ENCODE measurements at regions not wholly inside any gene's neighbourhood (a gene's known extent, or its start where the extent isn't known, plus 50 kb on each side); places are given as distances from the start of the nearest gene placed in this dataset.

DNA sequence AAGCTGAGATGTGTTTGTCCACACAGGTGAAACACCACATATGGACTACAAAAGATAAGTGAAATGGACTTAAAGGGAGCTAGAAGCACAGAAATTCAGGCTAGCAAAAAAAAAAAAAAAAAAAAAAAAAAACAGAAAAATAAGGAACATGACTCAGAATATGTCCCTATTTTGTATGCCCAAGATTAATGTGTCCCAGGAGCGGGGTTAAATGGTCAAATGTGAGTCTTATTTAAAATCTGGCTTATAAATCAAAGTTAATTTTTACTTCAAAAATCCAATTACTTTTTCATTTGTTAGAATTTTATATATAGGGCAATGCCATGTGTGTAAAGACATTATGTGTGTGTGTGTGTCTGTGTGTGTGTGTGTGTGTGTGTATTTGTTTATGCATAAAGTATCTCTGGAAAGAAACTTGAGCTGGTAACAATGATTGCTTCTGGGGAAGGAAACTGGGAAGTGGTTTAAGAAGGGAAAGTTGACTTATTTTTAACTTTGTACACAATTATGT lies 986.5 kb downstream of the ROBO2 start:
- H3K4me1 ChIP-seq (ENCODE audit: insufficient read depth) = no peaks in the 10 kb centered on the region
- no peaks in the 10 kb centered on the region for H3K36me3 ChIP-seq
- intact Hi-C loops (cut with DNase I) = no loop called here
- H3K9me3 ChIP-seq = no peaks in the 10 kb centered on the region
- H3K4me3 ChIP-seq = no peak overlapping the region
- TF ChIP-seq POLR2A (IDR thresholded peaks at IDR 0.05) = no peak
- TF ChIP-seq, protein P1, sequence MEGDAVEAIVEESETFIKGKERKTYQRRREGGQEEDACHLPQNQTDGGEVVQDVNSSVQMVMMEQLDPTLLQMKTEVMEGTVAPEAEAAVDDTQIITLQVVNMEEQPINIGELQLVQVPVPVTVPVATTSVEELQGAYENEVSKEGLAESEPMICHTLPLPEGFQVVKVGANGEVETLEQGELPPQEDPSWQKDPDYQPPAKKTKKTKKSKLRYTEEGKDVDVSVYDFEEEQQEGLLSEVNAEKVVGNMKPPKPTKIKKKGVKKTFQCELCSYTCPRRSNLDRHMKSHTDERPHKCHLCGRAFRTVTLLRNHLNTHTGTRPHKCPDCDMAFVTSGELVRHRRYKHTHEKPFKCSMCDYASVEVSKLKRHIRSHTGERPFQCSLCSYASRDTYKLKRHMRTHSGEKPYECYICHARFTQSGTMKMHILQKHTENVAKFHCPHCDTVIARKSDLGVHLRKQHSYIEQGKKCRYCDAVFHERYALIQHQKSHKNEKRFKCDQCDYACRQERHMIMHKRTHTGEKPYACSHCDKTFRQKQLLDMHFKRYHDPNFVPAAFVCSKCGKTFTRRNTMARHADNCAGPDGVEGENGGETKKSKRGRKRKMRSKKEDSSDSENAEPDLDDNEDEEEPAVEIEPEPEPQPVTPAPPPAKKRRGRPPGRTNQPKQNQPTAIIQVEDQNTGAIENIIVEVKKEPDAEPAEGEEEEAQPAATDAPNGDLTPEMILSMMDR (IDR thresholded peaks at IDR 0.05) = no peak
- TF ChIP-seq EP300 (IDR thresholded peaks at IDR 0.05) = no peak
- no peak overlapping the region for H3K27ac ChIP-seq
- DNase-seq = no peak
- 86 to 96% (median 87%) methylated on average over 1 of the region's 1 CpG for WGBS, 3 donors
- H3K27me3 ChIP-seq = no peaks in the 10 kb centered on the region

DNA sequence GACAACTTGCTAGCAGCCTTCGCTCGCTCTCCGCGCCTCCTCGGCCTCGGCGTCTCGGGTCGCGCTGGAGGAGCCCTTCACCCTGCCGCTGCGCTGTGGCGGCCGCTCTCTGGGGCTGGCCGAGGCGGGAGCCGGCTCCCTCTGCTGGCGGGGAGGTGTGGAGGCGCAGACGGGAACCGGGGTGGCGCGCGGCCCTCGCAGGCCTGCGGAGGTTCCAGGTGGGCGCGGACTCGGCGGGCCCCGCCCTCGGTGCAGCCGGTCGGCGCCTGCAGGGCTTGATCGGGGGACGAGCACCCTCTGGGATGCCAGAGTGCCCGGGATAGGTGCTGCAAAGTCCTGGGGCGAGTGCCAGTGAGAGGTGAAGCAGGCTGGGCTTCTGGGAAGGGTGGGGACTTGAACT lies 989.9 kb downstream of the ROBO2 start:
- Histone ChIP-seq H3K27me3 (no peaks in the 10 kb centered on the region), H3K9me3 (no peaks in the 10 kb centered on the region), H3K4me1 (ENCODE audit: insufficient read depth) (no peaks in the 10 kb centered on the region), H3K4me3 (no peak overlapping the region), H3K36me3 (no peaks in the 10 kb centered on the region), H3K27ac (no peak overlapping the region)
- WGBS, 3 donors = 97 to 98% (median 98%) methylated on average over 39 of the region's 39 CpGs
- peak in 2 of 5 donors; percentile 10 to 12 for DNase-seq
- intact Hi-C loops (cut with DNase I) = no loop called here
- TF ChIP-seq POLR2A (IDR thresholded peaks at IDR 0.05) = no peak
- no peak for TF ChIP-seq EP300 (IDR thresholded peaks at IDR 0.05)
- TF ChIP-seq, protein P1 (IDR thresholded peaks at IDR 0.05) = no peak

DNA sequence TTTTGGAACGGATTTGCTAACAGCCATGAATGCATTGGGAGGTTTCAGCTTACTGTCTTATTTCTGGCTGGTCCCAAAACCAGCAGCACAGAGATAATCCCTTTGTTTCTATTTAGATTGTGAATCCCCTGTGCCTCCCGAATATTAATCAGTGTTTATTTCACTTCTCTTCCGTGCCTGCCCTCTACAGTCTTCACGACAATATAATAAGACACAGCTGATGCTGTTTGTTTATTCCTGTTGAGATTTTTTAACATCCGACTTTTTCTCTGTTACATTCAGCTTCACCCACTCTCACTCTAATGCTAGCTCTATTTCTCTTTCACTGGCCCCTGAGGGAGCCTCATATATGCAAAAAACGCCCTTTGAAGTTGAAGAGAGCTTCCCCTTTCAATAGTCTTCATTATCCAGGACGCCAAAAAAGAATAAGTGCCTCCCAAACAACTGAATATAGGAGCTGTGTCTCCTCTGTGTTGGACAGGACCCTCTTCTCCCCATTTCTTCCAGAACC lies 995.3 kb downstream of the ROBO2 start:
- 4 to 6% (median 5%) methylated on average over 7 of the region's 7 CpGs for WGBS, 3 donors
- peaks cover 1% of the 10 kb centered on the region for H3K4me1 ChIP-seq (ENCODE audit: insufficient read depth)
- no peak for DNase-seq
- intact Hi-C loops (cut with DNase I) = no loop called here
- no peaks in the 10 kb centered on the region for H3K36me3 ChIP-seq
- no peak overlapping the region for H3K27ac ChIP-seq
- TF ChIP-seq POLR2A (IDR thresholded peaks at IDR 0.05) = no peak
- no peak for TF ChIP-seq EP300 (IDR thresholded peaks at IDR 0.05)
- TF ChIP-seq, protein P1 (IDR thresholded peaks at IDR 0.05) = no peak
- no peaks in the 10 kb centered on the region for H3K27me3 ChIP-seq
- no peaks in the 10 kb centered on the region for H3K9me3 ChIP-seq
- H3K4me3 ChIP-seq = no peak overlapping the region

DNA sequence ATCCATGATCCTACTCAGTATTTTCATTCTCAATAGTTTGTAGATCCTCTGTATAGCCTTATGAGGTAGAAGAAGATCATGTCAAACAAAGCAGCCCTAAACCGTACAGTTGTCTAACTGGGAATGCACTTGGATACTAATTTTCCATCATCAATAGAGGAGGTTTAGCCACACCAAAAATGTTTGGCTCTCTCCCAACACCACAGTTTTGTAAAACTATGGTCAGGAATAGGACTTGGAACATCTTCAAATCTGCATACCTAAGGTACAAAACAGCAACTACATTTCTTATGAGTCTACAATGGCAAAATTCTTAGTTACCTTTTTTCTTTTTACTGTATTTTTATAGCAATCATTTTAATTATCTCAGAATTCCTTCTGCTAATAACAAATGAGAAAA lies 1001.6 kb downstream of the ROBO2 start:
- no peaks in the 10 kb centered on the region for H3K4me1 ChIP-seq (ENCODE audit: insufficient read depth)
- TF ChIP-seq, protein P1 (IDR thresholded peaks at IDR 0.05) = no peak
- H3K36me3 ChIP-seq = no peaks in the 10 kb centered on the region
- H3K4me3 ChIP-seq = no peak overlapping the region
- no peaks in the 10 kb centered on the region for H3K27me3 ChIP-seq
- no peak for DNase-seq
- H3K9me3 ChIP-seq = no peaks in the 10 kb centered on the region
- 36 to 51% (median 47%) methylated on average over 1 of the region's 1 CpG for WGBS, 3 donors
- intact Hi-C loops (cut with DNase I) = no loop called here
- no peak overlapping the region for H3K27ac ChIP-seq
